ENCODE measurements at regions not wholly inside any gene's neighbourhood (a gene's known extent, or its start where the extent isn't known, plus 50 kb on each side); places are given as distances from the start of the nearest gene placed in this dataset.

DNA sequence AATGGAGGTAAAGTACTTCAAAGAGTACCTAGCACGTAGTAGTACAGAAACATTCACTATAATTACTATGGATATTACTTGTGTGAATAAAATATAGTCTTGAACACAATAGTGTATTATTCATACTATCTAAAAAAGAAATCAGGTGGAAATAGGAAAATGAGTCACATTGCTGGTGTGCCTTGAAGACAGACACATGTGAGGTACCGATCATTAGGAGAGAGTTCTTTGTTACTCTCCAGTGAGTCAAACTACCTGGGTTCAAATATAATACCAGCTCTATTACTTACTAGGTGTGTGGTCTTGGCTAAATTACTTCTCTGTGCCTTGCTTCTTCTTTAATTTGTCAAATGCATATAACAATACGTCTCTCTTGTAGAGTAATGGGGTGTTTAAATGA, 50.8 kb upstream of the BEND6 start:
- TF ChIP-seq Cebpa-rat (IDR thresholded peaks at IDR 0.05) = no peak
- no peak overlapping the region for H3K4me2 ChIP-seq
- no peaks in the 10 kb centered on the region for H3K27me3 ChIP-seq
- no peak overlapping the region for H3K4me3 ChIP-seq
- no peaks in the 10 kb centered on the region for H3K9me3 ChIP-seq
- no peak overlapping the region for H3K27ac ChIP-seq
- H3K4me1 ChIP-seq = no peaks in the 10 kb centered on the region
- H4K20me1 ChIP-seq = no peaks in the 10 kb centered on the region
- H3K36me3 ChIP-seq = no peaks in the 10 kb centered on the region
- H3K9ac ChIP-seq = no peak overlapping the region

DNA sequence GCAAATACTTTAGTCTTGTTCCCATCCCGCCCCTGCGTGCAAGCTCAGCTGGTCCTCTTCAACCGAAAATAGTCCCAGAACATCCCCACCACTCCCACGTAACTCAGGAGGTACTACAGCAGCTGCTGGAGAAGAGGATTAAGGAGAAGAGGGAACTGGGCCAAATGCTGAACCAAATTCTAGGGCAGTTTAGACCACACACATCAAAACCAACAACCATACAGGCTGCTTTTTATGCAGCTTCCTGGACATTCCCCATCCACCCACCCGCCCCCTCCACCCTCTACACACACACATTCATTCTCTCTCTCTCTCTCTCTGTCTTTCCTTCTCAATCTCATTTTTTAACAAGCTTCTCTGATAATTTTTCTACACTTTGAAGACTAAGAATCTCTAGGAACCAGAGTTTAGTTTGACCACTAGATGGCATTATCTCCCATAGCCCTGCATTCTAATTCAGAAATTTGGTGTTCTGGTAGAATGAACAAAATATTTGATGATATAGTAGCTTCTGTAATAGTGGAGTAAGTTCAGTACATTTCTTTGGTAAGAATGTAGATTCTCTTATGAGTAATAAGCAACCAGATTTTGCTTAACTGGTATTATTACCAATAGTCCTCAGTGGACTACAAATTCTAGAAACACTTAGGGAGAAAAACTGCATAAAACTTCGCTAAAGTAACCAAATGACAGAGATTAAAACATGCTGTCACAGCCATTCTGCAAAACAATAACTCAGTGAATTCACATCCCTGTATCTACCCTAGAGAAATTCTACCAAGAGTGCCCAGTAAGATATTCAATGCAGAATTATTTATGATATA, 52.1 kb upstream of the BEND6 start:
- Histone ChIP-seq H3K36me3 (no peaks in the 10 kb centered on the region), H3K9ac (no peak overlapping the region), H4K20me1 (no peaks in the 10 kb centered on the region), H3K4me2 (no peak overlapping the region), H3K9me3 (no peaks in the 10 kb centered on the region), H3K27ac (no peak overlapping the region), H3K4me1 (no peaks in the 10 kb centered on the region), H3K4me3 (no peak overlapping the region), H3K27me3 (no peaks in the 10 kb centered on the region)
- no peak for TF ChIP-seq Cebpa-rat (IDR thresholded peaks at IDR 0.05)

DNA sequence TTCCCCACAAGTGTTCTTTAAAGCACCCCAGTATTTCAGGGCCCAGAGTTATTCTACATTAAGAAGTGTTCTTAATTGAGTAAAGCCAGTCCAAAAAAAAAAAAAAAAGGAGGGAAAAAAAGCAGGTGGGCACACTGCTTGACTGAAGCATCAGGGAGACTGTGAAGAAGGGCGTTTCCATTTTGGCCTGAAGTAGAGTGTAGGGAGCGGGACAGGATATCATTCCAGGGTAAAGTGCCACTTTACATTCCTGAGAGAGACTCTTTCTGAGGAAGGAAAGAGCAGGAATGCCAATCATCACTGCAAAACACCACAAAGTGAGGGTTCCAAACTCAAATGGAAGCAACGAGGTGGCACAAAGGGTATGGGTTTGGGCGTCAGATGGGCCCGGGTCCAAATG, 54.1 kb upstream of the BEND6 start:
- no peak for TF ChIP-seq Cebpa-rat (IDR thresholded peaks at IDR 0.05)
- Histone ChIP-seq H3K36me3 (no peaks in the 10 kb centered on the region), H3K27me3 (no peaks in the 10 kb centered on the region), H3K9ac (no peak overlapping the region), H3K9me3 (no peaks in the 10 kb centered on the region), H4K20me1 (no peaks in the 10 kb centered on the region), H3K4me2 (no peak overlapping the region), H3K4me1 (no peaks in the 10 kb centered on the region), H3K4me3 (no peak overlapping the region), H3K27ac (no peak overlapping the region)

DNA sequence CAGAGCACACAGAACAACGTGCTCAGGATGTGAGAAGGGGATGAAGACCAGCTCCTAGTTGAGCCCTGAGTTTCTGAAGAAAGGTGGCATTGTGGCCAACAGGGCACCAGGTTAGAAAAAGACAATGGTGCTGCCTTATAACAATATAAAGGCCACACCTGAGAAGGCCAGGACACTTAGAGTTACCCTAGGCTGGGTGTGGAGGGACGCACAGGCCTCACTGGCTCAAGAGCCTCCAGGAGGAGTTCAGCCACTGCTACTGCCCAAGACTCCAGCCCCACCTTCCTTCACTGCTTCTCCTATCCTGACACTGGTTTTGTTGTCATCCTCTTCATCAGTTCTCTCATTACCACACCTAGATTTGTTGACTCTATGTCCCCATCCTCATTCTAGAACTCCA, 55.2 kb upstream of the BEND6 start:
- Histone ChIP-seq H3K4me3 (no peak overlapping the region), H3K9me3 (no peaks in the 10 kb centered on the region), H3K27me3 (no peaks in the 10 kb centered on the region), H3K4me1 (no peaks in the 10 kb centered on the region), H3K4me2 (no peak overlapping the region), H3K9ac (no peak overlapping the region), H4K20me1 (no peaks in the 10 kb centered on the region), H3K27ac (no peak overlapping the region), H3K36me3 (no peaks in the 10 kb centered on the region)
- TF ChIP-seq Cebpa-rat (IDR thresholded peaks at IDR 0.05) = no peak

DNA sequence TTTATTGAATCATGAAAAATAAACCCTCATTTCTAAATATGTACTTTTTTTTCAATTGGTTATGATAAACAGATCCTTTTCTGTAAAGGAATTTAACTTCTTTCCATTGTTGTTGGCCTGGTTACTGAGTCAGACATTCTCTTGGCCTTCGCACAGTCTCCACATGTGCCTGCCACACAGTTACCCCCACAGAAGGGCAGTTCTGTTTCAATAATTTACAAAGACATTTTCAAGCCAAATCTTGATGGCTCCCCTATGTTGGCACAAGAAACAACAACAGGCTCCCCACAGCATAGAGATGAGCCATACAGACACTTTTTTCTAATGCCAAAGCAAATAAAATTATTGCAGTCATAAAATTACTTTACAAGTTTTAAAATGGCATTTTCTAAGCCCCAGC, 55.6 kb upstream of the BEND6 start:
- no peak overlapping the region for H3K27ac ChIP-seq
- H4K20me1 ChIP-seq = no peaks in the 10 kb centered on the region

DNA sequence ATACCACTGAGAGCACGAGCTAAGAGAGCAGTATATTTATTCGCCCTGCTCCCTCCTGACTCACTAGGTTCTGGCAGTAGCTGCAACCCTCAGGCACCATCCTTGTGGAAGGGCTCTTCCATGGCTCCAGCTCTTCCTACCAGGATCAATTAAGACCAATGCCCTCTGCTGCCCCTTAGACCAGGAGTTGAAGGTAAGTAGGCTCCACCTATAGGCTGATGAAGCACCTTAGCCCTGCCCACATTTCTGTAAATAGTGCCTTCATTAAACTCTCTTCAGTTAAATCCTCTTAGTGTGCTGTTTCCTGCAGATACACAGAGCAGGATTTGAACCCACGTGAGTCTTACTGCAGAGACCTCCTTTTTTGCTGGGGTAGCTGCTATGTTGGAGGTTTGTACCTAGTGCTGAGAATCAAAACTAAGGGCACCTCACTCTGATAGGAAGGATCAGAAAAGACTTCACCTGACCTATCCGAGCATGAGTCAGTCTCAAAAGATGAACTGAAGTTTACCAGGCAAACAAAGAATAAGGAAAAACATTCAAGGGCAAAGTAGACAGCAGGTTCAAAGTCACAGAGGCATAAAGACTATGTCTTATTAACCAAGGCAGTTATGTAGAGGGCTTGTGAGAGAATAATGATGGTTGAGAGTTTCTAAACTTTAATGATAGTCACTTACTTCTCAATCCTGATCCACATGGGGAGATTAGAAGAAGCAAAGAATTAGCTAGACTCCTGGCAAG, 56.9 kb upstream of the BEND6 start:
- Histone ChIP-seq H3K9ac (no peak overlapping the region), H3K4me3 (no peak overlapping the region), H3K27ac (no peak overlapping the region), H3K27me3 (no peaks in the 10 kb centered on the region), H4K20me1 (no peaks in the 10 kb centered on the region), H3K4me2 (no peak overlapping the region), H3K9me3 (no peaks in the 10 kb centered on the region), H3K36me3 (no peaks in the 10 kb centered on the region), H3K4me1 (no peaks in the 10 kb centered on the region)
- TF ChIP-seq Cebpa-rat (IDR thresholded peaks at IDR 0.05) = no peak

More for the DNA sequence above, 55.6 kb upstream of the BEND6 start:
- Histone ChIP-seq H3K4me3 (no peak overlapping the region), H3K4me2 (no peak overlapping the region), H3K9ac (no peak overlapping the region), H3K36me3 (no peaks in the 10 kb centered on the region), H3K27me3 (no peaks in the 10 kb centered on the region), H3K4me1 (no peaks in the 10 kb centered on the region), H3K9me3 (no peaks in the 10 kb centered on the region)
- TF ChIP-seq Cebpa-rat (IDR thresholded peaks at IDR 0.05) = no peak

DNA sequence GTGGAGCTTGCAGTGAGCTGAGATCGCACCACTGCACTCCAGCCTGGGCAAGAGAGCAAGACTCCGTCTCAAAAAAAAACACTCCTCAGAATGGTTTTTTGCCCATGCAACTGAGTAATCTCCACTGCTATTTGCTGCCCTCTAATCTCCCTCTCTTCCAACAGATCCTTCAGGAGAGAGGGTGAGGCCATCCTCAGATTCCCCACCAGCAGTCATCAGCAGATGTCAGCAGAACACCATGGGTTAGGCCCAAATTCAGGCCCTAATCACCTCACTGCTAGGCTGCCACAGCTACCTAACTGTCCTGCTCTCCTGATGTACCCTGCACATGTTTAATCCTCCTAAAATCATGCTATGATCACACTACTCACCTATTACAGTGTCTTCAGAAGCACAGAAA, 63.2 kb upstream of the BEND6 start:
- no peak overlapping the region for H3K9ac ChIP-seq
- H3K4me2 ChIP-seq = no peak overlapping the region
- H3K4me3 ChIP-seq = no peak overlapping the region
- no peaks in the 10 kb centered on the region for H3K9me3 ChIP-seq
- no peaks in the 10 kb centered on the region for H3K36me3 ChIP-seq
- H3K27me3 ChIP-seq = no peaks in the 10 kb centered on the region
- H3K4me1 ChIP-seq = peaks cover 35% of the 10 kb centered on the region
- no peak overlapping the region for H3K27ac ChIP-seq
- no peak for TF ChIP-seq Cebpa-rat (IDR thresholded peaks at IDR 0.05)
- no peaks in the 10 kb centered on the region for H4K20me1 ChIP-seq

DNA sequence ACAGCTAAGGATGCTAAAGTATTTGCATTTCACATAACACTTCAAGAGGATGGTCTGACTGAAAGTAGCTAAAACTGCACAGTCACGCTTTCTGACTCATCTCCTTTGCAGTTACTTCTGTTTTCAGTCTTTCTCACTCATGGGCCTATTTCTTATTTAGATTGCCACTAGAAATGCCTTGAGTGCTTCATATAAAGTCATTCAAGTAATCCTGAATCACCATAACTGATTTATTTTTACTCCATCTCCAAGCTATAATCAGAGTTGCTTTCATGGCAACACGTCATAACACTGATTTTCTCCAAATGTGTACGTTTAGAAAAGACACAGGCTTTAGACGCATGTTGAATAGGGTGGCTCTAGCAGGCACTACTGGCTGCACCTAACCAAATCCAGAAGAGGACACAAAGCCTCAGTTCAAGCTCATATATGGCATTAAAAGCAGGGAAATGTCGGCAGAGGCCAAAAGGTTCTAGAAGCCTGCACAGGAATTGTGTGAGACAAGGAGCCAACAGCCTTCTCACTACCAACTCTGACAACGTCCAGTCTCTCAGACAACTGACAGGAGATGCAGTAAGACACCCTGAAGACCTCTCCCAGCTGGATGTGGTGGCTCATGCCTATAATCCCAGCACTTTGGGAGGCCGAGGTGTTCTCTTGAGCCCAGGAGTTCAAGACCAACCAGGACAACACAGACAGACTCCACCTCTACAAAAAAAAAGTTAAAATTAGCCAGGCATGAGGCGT, 64.1 kb upstream of the BEND6 start:
- Histone ChIP-seq H3K4me3 (no peak overlapping the region), H3K9ac (no peak overlapping the region), H3K9me3 (no peaks in the 10 kb centered on the region), H3K27me3 (no peaks in the 10 kb centered on the region), H3K27ac (no peak overlapping the region), H4K20me1 (no peaks in the 10 kb centered on the region), H3K4me2 (no peak overlapping the region), H3K4me1 (peaks cover 35% of the 10 kb centered on the region), H3K36me3 (no peaks in the 10 kb centered on the region)
- TF ChIP-seq Cebpa-rat (IDR thresholded peaks at IDR 0.05) = no peak

DNA sequence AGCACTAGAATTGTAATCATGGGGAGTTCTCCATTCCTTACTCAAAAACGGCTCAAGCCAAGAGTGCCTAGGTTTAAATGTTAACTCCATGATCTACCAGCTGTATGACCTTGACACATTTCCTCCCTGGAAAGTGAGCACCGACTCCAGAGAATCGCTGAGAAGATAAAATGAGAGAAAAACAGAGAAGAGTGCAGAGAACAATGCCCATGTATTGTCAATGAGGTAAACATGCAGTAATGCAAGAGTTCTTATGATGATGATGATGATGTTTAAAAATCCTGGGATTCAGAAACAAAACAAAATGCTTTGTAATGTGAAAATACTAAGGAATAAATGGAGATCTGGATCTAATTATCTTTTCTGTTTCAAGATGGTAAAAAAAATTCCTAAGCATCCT, 64.8 kb upstream of the BEND6 start:
- peak overlapping the region; percentile 60 for H3K4me2 ChIP-seq
- no peak overlapping the region for H3K4me3 ChIP-seq
- H3K36me3 ChIP-seq = no peaks in the 10 kb centered on the region
- H3K27ac ChIP-seq = peak overlapping the region; percentile 18; the same call in 1 of the 2 replicates
- no peak overlapping the region for H3K9ac ChIP-seq
- peaks cover 35% of the 10 kb centered on the region for H3K4me1 ChIP-seq
- no peaks in the 10 kb centered on the region for H3K27me3 ChIP-seq
- H3K9me3 ChIP-seq = no peaks in the 10 kb centered on the region
- H4K20me1 ChIP-seq = no peaks in the 10 kb centered on the region
- no peak for TF ChIP-seq Cebpa-rat (IDR thresholded peaks at IDR 0.05)

DNA sequence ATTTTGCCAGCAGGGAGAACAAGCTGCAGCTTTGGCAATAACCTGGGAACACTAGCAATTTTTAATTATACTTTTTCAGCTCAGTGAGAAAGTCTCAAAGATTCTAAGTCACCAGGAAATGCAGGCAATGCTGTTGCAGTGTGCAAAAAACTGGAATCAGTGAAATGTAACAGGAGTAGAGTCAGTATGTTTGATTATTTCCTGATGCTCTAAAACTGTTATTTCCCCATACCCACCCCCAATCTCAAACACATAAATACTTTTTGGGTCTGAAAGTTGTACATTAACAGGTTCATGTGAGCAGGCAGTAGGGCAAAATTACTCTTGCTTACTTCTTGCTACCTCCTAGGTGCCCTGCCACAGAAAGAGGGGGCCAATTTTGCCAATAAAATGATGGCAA, 65.4 kb upstream of the BEND6 start:
- Histone ChIP-seq H3K4me1 (peaks cover 35% of the 10 kb centered on the region), H3K36me3 (no peaks in the 10 kb centered on the region), H3K27ac (peak overlapping the region; percentile 18; the same call in 1 of the 2 replicates), H3K27me3 (no peaks in the 10 kb centered on the region), H4K20me1 (no peaks in the 10 kb centered on the region), H3K4me2 (peak overlapping the region; percentile 60), H3K9me3 (no peaks in the 10 kb centered on the region), H3K4me3 (no peak overlapping the region), H3K9ac (no peak overlapping the region)
- no peak for TF ChIP-seq Cebpa-rat (IDR thresholded peaks at IDR 0.05)

Measured in BLaER1 (cell line).